ENCODE measurements at regions not wholly inside any gene's neighbourhood (a gene's known extent, or its start where the extent isn't known, plus 50 kb on each side); places are given as distances from the start of the nearest gene placed in this dataset.

DNA sequence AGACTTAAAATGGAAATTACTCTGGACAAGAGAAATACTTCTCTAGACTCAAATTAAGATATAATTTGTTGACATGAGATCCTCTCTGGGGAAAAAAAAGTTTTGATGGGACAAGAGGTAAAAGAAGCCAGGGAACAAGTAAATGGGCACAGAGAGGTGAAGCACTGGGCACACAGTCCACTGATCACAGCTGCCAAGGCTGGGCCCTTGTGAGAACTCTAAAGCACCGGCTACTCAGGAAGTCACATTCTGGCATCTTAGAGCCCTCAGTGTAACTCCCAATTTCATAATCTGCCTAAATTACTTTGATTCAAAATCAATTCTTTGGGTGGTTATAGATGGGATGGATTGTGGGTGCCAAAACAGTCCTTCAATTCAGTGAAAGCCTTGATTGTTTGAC lies 123.2 kb upstream of the CACNA2D1 start:
- Histone ChIP-seq H3K9me2 (ENCODE audit: insufficient read depth, low read length) (no peaks in the 10 kb centered on the region), H3K36me3 (ENCODE audit: insufficient read depth, low read length) (no peaks in the 10 kb centered on the region), H4K20me1 (ENCODE audit: insufficient read depth) (no peaks in the 10 kb centered on the region), H3K4me2 (ENCODE audit: low read length) (no peak overlapping the region), H3K9ac (ENCODE audit: low read length) (no peak overlapping the region), H3K9me3 (ENCODE audit: low read length) (no peaks in the 10 kb centered on the region), H2AFZ (ENCODE audit: low read depth, low read length) (no peak overlapping the region), H3K4me3 (ENCODE audit: low read length) (no peak overlapping the region), H3F3A (ENCODE audit: insufficient read depth, low read length, poor library complexity, severe bottlenecking) (no peaks in the 10 kb centered on the region), H3K79me2 (replicated peaks; ENCODE audit: insufficient read depth, low read length) (no peaks in the 10 kb centered on the region), H3K27ac (ENCODE audit: low read length) (no peak overlapping the region), H3K27me3 (ENCODE audit: insufficient read depth, low read depth, low read length) (no peaks in the 10 kb centered on the region)
- TF ChIP-seq RAD21 (conservative IDR thresholded peaks at IDR 0.05), result no peak
- no peak for TF ChIP-seq CTCF (IDR thresholded peaks at IDR 0.05; ENCODE audit: poor library complexity, severe bottlenecking)
- TF ChIP-seq, protein P1, sequence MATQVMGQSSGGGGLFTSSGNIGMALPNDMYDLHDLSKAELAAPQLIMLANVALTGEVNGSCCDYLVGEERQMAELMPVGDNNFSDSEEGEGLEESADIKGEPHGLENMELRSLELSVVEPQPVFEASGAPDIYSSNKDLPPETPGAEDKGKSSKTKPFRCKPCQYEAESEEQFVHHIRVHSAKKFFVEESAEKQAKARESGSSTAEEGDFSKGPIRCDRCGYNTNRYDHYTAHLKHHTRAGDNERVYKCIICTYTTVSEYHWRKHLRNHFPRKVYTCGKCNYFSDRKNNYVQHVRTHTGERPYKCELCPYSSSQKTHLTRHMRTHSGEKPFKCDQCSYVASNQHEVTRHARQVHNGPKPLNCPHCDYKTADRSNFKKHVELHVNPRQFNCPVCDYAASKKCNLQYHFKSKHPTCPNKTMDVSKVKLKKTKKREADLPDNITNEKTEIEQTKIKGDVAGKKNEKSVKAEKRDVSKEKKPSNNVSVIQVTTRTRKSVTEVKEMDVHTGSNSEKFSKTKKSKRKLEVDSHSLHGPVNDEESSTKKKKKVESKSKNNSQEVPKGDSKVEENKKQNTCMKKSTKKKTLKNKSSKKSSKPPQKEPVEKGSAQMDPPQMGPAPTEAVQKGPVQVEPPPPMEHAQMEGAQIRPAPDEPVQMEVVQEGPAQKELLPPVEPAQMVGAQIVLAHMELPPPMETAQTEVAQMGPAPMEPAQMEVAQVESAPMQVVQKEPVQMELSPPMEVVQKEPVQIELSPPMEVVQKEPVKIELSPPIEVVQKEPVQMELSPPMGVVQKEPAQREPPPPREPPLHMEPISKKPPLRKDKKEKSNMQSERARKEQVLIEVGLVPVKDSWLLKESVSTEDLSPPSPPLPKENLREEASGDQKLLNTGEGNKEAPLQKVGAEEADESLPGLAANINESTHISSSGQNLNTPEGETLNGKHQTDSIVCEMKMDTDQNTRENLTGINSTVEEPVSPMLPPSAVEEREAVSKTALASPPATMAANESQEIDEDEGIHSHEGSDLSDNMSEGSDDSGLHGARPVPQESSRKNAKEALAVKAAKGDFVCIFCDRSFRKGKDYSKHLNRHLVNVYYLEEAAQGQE (IDR thresholded peaks at IDR 0.05; ENCODE audit: borderline replicate concordance), result no peak
- TF ChIP-seq EZH2 (IDR thresholded peaks at IDR 0.05; ENCODE audit: borderline replicate concordance, insufficient read depth, low read length, poor library complexity, severe bottlenecking), result no peak
- no peak for TF ChIP-seq TAF1 (IDR thresholded peaks at IDR 0.05; ENCODE audit: low read depth)
- TF ChIP-seq POLR2AphosphoS5 (IDR thresholded peaks at IDR 0.05), result no peak
- no peak for TF ChIP-seq SMC3 (conservative IDR thresholded peaks at IDR 0.05; ENCODE audit: poor library complexity)
- TF ChIP-seq EP300 (conservative IDR thresholded peaks at IDR 0.05; ENCODE audit: poor library complexity, severe bottlenecking), result no peak
- no peak for TF ChIP-seq MXI1 (conservative IDR thresholded peaks at IDR 0.05; ENCODE audit: poor library complexity, severe bottlenecking)

GRCh38 chr7:82562716-82563404 lies 119.3 kb upstream of the CACNA2D1 start:
- Histone ChIP-seq H3K27me3 (ENCODE audit: insufficient read depth, low read depth, low read length) (no peaks in the 10 kb centered on the region), H3K4me3 (ENCODE audit: low read length) (no peak overlapping the region)

More at GRCh38 chr7:82562716-82563404, 119.3 kb upstream of the CACNA2D1 start:
- H3K9ac ChIP-seq (ENCODE audit: low read length), result no peak overlapping the region
- H3K36me3 ChIP-seq (ENCODE audit: insufficient read depth, low read length), result no peaks in the 10 kb centered on the region
- H4K20me1 ChIP-seq (ENCODE audit: insufficient read depth), result no peaks in the 10 kb centered on the region
- H3K9me2 ChIP-seq (ENCODE audit: insufficient read depth, low read length), result no peaks in the 10 kb centered on the region
- no peaks in the 10 kb centered on the region for H3K9me3 ChIP-seq (ENCODE audit: low read length)
- no peak overlapping the region for H3K4me2 ChIP-seq (ENCODE audit: low read length)
- TF ChIP-seq RAD21 (conservative IDR thresholded peaks at IDR 0.05) (no peak), POLR2AphosphoS5 (IDR thresholded peaks at IDR 0.05) (no peak), SMC3 (conservative IDR thresholded peaks at IDR 0.05; ENCODE audit: poor library complexity) (no peak), MXI1 (conservative IDR thresholded peaks at IDR 0.05; ENCODE audit: poor library complexity, severe bottlenecking) (no peak), EP300 (conservative IDR thresholded peaks at IDR 0.05; ENCODE audit: poor library complexity, severe bottlenecking) (no peak), TAF1 (IDR thresholded peaks at IDR 0.05; ENCODE audit: low read depth) (no peak), EZH2 (IDR thresholded peaks at IDR 0.05; ENCODE audit: borderline replicate concordance, insufficient read depth, low read length, poor library complexity, severe bottlenecking) (no peak), CTCF (IDR thresholded peaks at IDR 0.05; ENCODE audit: poor library complexity, severe bottlenecking) (no peak)
- TF ChIP-seq, protein P1 (IDR thresholded peaks at IDR 0.05; ENCODE audit: borderline replicate concordance), result no peak
- no peak overlapping the region for H2AFZ ChIP-seq (ENCODE audit: low read depth, low read length)
- no peaks in the 10 kb centered on the region for H3K79me2 ChIP-seq (replicated peaks; ENCODE audit: insufficient read depth, low read length)
- H3F3A ChIP-seq (ENCODE audit: insufficient read depth, low read length, poor library complexity, severe bottlenecking), result no peaks in the 10 kb centered on the region
- no peak overlapping the region for H3K27ac ChIP-seq (ENCODE audit: low read length)

All from neural cell (in vitro differentiated cells).